GM19397 (cell line): ENCODE measurements at regions not wholly inside any gene's neighbourhood (a gene's known extent, or its start where the extent isn't known, plus 50 kb on each side); places are given as distances from the start of the nearest gene placed in this dataset.

Source experiments
- ATAC-seq: cut with Tn5 transposase; IDR thresholded peaks from one replicate; pipeline ENCODE4 v1.9.1; 2021; ENCODE audit warnings: mild to moderate bottlenecking, moderate library complexity; ENCODE audit not compliant: unreplicated experiment

DNA sequence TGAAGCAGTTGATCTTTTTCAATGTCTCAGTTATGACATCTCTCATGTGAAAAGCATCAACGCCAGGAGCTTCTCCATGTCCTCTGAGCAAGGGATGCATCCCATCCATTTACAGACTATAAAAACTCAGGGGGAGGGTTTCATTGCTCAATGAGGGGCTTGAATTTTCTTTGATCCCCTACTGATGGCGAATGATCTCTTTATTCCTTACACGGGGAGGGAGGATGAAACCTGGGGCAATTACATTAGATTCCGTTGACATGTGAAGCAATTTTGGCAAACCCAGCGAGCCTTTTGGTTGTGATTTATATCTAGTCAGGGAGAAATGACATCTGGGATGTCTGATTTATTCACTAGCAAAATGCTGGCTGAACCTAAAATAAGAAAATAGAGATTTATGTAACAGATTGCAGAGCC, 268.9 kb downstream of the HIVEP2 start:
- ATAC-seq: no peak

DNA sequence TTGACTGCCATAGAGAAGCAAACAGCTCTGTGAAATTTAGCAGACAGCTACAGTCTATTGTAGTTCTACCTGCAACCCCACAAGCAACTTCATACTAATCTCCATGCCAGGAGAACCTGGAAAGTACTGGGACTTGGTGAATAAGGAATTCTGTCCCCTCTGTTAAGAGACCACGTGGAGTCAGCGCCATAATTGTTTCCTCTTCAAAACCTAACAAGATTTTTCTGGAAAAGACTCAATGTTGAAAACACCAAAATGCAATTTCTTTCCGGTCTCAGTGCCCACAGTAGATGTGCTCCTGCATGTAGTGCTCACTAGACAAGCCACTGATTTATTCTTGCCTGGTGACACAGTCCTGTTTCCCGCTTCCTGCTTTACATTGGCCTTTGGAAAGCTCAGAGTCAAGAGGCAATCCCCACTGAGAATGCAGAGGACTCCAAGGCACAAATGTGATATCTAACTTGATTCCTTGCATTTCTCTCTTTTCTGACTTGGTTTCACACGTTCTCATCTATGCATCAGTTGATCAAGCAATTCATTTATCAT, 268.3 kb downstream of the HIVEP2 start:
- ATAC-seq: no peak

DNA sequence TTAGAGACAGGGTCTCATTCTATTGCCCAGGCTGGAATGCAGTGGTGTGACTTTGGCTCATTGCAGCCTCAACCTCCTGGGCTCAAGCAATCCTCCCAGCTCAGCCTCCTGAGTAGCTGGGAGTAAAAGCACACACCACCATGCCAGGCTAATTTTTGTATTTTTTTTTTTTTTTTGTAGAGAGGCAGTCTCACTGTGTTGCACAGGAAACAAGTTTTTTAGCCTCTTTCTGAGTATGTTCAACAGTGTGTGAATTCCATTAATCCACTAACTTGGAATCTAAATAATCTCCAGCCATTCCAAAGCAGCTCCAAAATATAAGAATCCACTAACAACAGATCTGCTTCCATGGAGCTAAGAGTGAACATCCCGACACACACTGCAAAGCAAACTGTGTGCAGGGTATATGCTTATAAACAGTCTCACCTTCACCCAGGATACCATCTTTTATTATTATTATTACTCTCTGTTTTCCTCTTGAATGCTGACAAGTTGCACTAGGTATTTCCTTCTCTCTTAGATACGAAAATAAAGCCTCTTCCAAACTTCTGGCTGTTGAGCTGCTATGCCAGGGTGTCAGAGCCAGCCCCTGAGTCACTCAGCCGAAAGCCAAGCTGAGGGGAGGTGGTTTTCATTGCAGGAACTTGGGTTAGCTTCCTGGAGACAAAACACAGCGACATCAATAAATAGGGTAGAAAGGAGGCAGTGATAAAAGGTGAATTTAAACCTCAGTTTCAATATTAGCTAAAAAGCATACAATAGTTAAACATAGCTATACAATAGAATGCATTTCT, 264.9 kb downstream of the HIVEP2 start:
- ATAC-seq: no peak

DNA sequence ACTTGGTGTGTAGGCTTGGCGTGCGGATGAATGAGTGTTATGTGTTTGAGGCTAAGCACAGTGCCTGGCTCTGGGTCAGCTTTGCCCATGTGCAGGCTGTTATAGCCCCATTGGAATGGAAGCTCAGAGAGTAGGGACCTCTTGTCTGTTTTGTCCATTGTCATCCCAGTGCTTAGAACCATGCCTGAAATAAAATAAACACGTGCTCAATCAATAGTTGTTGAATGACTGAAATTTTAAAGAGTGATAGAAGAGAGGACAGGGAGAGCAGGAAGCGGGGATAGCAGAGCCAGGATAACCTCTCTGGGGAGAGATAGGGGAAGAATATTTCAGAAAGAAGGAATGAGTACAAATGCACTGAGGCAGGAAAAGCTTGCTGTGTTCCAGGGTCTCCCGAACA, 263.9 kb downstream of the HIVEP2 start:
- no peak for ATAC-seq

DNA sequence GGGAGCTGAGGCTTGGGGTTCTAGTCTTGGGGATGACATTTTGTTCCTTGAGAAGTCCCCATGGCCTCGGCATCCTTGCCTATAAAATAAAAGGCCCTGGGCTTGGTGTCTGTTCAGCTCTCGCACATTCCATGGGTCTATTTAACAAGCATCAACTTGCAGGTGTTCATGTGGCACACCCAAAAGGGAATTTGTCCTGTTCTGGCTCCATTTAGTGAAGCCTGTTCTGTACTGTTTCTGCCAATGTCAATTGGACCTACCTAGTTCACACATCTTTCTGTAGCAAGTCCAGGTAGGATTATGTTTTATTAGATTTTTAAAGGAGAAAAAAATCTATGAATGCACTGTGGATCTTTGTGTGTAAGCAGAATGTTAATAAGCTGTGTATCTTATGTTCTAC, 262.0 kb downstream of the HIVEP2 start:
- ATAC-seq: no peak

DNA sequence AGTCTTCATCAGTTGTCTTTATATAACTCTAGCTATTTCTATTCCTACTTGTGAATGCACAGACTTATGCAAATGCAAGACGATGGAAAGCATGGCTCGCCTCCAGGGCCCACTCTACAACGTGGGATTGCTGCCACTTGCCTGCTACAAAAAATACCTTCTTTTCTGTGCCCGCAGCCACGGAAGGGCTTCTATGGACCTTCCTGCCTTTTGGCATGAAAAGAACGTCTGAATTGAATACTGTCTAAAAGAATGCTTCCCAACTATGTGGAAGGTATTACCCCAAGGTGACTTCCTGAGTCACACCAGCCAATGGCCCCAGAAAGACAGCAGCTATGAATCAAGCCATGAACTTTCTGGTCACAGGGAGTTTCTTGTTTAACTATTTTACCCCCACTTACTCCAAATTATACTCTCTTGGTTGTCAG, 261.2 kb downstream of the HIVEP2 start:
- no peak for ATAC-seq

DNA sequence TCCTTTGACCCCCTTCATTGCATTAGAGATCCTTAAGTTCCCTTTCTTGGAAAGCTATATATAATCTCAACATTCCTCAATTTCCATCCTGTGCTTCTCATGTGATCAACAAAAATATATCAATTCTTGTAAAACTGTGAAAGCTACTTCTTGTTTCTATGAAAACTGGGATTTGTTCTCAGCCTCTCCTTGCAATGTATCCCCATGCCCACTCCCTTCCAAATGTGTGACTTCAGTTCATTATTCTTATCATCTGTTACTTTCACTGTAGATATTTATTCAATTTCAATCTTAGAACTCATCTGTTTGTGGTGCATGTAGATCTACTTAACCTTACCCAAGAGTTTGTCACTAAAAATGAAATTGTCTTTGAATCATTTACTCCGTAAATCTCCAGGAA, 260.6 kb downstream of the HIVEP2 start:
- ATAC-seq: no peak

DNA sequence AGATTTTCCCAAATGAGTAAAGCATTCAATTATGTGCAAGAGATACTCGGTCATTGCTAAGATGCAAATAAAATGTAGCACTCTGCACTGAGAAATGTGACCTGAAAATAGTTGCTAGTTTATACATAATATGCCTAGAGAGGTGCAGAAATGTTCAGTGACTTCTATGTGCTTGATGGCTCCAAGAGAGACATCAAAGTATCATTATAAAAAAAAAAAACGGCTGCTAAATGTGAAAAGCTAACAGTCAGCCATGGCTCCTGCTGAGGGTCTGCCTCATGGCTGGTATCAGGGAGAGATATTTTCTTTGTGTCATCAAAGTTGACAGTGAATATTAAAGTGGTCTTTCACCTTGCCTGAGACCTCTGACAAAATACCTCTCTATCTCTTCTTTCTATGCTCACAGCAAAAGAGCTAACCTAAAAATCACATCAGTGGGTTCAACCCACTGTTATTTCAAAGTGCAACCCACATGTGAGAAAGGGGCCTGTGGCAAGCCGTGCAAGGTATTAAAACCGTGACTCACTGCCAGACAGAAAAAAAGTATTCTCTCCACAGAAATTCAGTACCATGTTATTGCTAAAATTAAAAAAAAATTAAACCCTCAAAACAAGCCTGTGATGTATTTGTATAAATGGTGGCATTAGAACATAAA, 259.0 kb downstream of the HIVEP2 start:
- no peak for ATAC-seq

DNA sequence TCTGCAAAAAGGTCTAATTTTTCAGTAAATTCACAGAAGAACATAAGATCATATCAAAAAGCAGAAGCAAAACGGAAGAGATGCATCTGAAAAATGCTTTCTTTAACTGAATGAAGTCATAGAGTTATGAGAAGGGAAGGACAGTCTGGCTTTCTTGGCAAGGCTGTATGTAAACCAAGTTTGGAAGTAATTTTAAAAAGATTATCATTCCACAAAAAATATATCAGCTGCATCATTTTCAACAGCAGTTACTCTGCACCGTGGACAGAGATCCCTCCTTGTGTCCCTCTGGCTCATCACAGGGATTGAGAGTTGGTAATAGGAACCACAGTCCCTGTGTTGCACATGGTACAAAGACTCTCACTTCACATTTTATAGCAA, 258.5 kb downstream of the HIVEP2 start:
- no peak for ATAC-seq

DNA sequence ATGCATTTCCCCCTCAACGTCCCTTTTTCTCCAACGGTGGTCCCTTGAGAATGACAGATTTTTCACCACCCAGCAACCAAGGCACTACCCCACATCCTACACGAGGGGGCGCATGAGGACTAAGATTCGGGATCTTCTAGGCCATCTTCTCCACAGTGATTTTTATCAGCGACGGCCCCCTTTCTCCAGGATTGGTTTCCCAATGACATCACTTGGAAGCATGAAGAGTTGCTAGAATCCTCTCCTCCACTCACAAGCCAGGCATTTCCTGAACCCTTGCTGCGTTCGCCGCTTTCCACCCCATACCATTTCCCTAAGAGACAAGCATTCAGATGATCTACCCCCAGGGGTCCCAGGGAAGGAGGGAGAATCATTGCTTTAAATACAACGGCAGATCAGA, 252.0 kb downstream of the HIVEP2 start:
- ATAC-seq: no peak

DNA sequence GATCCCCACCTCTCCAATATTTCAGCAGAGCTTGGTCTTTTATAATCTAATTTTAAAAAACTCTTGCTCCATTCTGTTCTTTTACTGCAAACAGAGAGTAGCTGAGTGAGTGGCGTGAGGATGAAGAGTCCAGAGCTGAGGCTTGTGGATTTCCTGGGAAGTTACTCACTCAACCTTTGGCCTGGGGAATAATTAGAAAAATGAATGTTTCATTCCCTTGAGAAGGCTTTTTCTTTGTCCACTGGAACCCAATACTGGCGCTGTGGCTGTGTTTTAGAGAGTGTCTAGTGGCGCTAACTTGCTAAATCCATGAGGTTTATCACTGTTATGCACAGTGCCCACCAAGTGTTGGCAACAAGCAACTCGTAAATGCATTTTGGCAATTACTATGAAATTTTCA, 251.5 kb downstream of the HIVEP2 start:
- no peak for ATAC-seq

DNA sequence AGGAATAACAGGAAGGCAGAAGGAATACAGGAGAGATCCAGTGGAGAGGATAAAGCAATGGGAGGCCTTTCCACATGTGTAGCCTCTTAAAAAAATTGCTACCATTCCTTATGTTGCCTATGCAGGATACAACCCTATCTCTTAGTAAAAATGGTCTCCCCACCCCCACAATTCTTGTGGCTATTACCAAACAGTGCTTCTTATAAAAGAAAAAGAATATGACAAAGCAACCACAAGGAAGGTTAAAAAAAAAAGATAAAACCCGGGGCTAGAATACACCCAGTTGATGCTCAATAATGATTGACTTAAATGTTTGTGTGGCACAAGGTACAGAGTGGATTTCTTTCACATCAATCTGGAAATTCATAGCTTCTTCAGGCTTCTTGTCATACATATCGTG, 250.9 kb downstream of the HIVEP2 start:
- no peak for ATAC-seq

DNA sequence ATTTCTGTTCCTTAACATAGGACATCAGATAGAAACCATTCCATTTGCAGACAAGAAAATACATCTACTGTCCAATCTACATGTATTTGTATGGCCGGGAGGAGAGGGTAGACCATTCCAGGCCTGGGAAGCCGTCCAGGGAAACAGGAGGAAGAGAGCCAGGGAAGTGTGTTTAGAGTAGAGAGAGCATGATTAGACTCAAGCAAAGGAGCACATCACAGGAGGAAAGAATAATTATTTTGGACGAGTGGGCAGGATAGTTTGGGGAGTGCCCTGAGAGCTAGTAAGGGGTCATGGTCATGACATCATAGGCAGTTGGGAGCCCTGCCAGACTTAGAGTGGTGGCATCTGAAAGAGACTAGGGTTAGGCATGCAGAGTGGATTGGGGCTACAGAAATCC, 250.0 kb downstream of the HIVEP2 start:
- ATAC-seq: no peak

DNA sequence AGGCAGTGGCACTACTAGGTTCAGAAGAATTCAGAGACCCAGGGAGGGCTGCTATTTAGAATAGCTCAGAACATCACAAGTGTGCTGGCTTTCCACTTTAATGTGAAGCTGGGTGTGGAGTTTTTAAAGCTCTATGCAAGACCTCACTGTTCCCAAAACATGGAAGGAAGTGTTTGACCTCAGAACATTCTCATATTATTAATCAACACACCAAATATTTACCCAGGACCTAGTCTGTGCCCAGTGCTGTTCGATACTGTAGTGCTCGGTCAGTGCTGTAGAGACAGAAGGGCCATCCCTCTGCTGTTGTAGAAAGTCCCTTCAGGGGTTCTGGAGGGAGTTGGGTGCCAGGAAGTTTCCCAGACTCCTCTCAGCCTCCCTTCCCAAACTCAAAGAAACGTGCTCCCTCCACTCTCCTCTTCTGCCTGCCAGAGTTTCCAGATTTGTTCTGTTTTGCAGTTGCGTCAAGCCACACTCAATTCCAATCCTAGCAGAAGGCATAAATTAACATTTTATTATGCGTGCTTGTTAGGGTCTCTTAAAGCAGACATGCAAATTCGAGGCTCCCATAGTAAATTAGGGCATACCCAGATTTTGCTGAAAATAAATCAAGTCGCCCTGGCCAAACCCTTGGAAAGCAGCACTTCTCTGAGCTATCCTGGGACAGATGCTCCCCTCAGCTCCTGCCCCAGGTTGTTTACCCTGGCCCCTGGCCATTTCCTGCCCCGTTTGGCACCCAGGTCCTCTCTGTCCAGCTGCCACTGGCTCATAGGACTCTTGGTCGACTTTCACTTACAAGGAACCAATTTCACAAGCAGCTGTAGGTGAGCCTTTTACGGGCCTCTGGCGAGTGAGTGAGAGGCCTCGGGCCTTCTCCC, 248.6 kb downstream of the HIVEP2 start:
- ATAC-seq: no peak

DNA sequence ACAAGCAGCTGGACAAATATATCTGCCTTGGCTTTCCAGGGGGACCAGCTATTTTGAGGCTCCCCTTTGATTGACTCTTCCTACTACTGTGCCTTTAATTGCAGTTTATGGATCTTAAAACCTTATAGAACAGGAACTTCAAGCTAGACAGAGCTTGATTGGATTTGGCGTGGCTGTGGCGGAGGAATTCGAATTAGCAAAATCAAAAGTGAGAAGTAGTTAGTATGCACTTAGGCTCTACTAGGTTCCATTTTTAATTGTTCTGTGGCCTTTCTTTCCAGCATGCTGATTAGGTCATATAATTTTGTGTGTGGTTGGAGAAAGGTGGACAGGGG, 248.0 kb downstream of the HIVEP2 start:
- ATAC-seq: no peak

DNA sequence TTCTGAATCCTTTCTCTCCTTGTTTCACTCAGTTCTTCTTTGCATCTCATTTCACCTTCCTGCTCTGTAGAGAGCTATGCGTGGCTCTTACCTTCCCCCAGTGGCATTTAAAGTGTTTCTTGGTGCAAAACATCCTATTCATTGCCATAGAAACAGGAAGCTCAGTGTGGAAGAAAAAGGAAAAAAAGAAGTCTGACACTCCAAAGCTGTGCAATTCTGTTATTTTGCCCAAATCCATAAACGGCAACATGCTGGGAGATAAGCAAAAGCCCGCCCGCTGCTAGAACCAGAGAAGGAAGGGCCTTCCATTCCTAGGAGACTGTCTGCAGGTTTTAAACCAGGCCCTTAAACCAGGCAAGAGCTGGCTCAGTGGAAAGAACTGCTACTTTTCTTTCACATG, 247.1 kb downstream of the HIVEP2 start:
- no peak for ATAC-seq

DNA sequence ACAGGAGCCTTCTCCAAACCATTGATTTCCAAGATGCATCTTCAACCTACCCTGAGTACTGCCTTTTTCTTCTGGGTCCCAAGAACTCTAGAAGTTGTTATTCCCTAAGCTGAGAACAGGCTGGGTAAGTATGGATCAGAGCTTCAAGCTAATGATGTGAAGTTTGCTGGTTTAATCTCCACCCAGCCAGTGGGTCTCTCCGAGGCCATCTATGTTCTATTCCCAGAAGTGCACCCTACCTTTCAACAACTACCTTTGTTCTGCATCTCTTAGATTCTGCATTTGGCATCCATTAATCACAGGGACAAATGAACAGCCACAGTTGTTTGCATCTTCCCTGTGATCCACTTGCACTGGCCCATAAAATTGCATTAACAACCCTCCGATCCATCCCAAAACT, 246.2 kb downstream of the HIVEP2 start:
- no peak for ATAC-seq

DNA sequence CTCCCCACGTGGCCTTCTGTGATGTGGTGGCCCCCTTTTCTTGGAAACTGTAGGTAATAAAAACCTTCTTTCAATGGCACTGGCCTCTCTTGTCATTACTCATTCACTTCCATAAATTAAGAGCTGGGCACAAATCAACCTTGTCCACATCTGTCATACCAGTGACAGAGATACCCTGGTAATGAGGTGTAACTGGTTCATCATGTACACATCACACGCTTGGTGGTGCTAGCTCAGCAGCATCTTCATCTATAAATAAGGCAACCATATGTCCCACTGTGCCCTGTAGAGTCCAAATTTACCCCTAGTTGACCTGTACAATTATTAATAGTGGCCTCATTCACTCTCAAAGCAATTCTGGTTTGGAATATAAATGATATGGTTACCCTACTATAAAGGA, 245.6 kb downstream of the HIVEP2 start:
- ATAC-seq: no peak

DNA sequence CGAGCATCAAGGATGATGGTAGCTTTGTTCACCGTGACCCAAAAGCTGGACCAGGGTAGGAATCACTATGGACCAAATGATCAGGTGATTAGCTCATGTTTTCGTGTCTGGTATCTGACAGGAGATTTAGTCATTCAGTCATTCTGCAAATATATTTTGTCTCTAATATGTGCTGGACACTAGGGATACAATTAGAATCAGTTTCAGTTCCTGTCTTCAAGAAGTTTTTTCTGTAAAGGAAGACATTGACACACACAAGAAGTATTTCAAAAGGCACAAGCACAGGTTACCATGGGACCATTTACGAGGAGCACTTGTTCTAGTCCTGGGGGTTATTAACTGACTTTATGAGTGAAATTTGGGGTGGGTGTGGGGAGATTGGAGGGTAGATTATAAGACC, 244.9 kb downstream of the HIVEP2 start:
- no peak for ATAC-seq

DNA sequence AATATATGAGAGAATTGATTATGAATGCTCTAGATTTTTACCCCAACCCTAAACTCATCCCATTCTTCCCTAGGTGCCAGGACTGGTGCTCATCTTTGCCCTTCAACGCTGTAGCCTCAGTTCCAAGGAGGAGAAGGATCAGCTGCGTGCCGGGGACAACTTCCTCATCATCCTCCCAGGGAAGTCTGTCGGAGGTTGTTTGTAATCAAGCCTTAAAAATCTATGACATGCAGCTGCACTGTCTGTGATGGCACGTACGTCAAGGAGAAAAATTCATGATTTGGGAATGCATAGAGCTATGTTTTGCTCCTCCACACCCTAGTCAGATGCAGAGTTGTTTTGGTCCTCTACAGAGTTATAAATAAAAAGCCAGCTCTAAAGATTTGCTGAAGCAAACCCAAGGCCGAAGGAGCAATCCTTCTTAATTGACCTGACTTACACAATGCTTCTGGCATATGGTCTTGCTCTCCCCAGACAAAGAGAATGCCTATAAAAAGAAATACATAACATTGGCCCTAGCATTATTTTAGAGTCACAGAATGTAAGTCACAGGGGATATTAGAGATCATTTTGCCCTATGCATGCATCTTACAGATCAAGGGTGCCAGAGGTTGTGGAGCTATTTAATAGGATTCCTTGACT, 244.2 kb downstream of the HIVEP2 start:
- ATAC-seq: no peak
